Neural cell (in vitro differentiated cells): ENCODE measurements at regions not wholly inside any gene's neighbourhood (a gene's known extent, or its start where the extent isn't known, plus 50 kb on each side); places are given as distances from the start of the nearest gene placed in this dataset.

ENCODE experiments used
- H2AFZ ChIP-seq: fragments of 200-600, 300-800 bp; sonication (generic), shearing (Covaris generic); 2 replicates; pipeline ENCODE4 v1.6.0; 2014; ENCODE audit warnings: low read depth, mild to moderate bottlenecking, antibody characterized with exemption, low read length, moderate library complexity
- H3F3A ChIP-seq: fragments of 200-600 bp; shearing (Covaris generic); 2 replicates; pipeline ENCODE4 v1.6.1; 2016; ENCODE audit warnings: mild to moderate bottlenecking, moderate library complexity, mixed read lengths, antibody characterized with exemption, low read length; ENCODE audit not compliant: insufficient read depth, poor library complexity, severe bottlenecking
- H3K27ac ChIP-seq: fragments of 200-600, 300-800 bp; sonication (generic), shearing (Covaris generic); 2 replicates; pipeline ENCODE4 v1.5.1; 2014; ENCODE audit warnings: mild to moderate bottlenecking, low read length, moderate library complexity
- H3K27me3 ChIP-seq: fragments of 300-800, 200-600 bp; sonication (generic), shearing (Covaris generic); 2 replicates; pipeline ENCODE4 v1.6.0; 2014; ENCODE audit warnings: mild to moderate bottlenecking, low read depth, low read length, moderate library complexity; ENCODE audit not compliant: insufficient read depth
- H3K36me3 ChIP-seq: fragments of 300-800, 200-600 bp; sonication (generic), shearing (Covaris generic); 2 replicates; pipeline ENCODE4 v1.5.1; 2014; ENCODE audit warnings: mild to moderate bottlenecking, antibody characterized with exemption, low read length, moderate library complexity; ENCODE audit not compliant: insufficient read depth
- H3K4me2 ChIP-seq: fragments of 300-800, 200-600 bp; sonication (generic), shearing (Covaris generic); 2 replicates; pipeline ENCODE4 v1.6.0; 2014; ENCODE audit warnings: mild to moderate bottlenecking, low read length
- H3K4me3 ChIP-seq: fragments of 300-800, 200-600 bp; sonication (generic), shearing (Covaris generic); 2 replicates; pipeline ENCODE4 v1.5.1; 2014; ENCODE audit warnings: mild to moderate bottlenecking, low read length, moderate library complexity
- H3K79me2 ChIP-seq: fragments of 200-600 bp; shearing (Covaris generic); replicated peaks from 2 replicates; pipeline ENCODE4 v1.6.0; 2014; ENCODE audit warnings: mild to moderate bottlenecking, low read length, moderate library complexity; ENCODE audit not compliant: insufficient read depth
- H3K9ac ChIP-seq: fragments of 300-800, 200-600 bp; sonication (generic), shearing (Covaris generic); 2 replicates; pipeline ENCODE4 v1.6.1; 2016; ENCODE audit warnings: mild to moderate bottlenecking, low read length, mixed read lengths
- H3K9me2 ChIP-seq: fragments of 200-600 bp; shearing (Covaris generic); 2 replicates; pipeline ENCODE4 v1.6.1; 2016; ENCODE audit warnings: mild to moderate bottlenecking, low read length, mixed read lengths; ENCODE audit not compliant: insufficient read depth
- H3K9me3 ChIP-seq: fragments of 200-600, 300-800 bp; sonication (generic), shearing (Covaris generic); 2 replicates; pipeline ENCODE4 v1.6.1; 2016; ENCODE audit warnings: mild to moderate bottlenecking, mixed run types, low read length, moderate library complexity, mixed read lengths
- H4K20me1 ChIP-seq: fragments of 200-600 bp; shearing (Covaris generic); 2 replicates; pipeline ENCODE4 v1.6.1; 2016; ENCODE audit warnings: mild to moderate bottlenecking, mixed run types; ENCODE audit not compliant: insufficient read depth
- CTCF ChIP-seq: fragments of 450-650 bp; IDR thresholded peaks from 2 replicates; pipeline ENCODE4 v1.5.1; 2014; ENCODE audit warnings: antibody characterized with exemption, mild to moderate bottlenecking, moderate library complexity; ENCODE audit not compliant: poor library complexity, severe bottlenecking
- EP300 ChIP-seq: fragments of 450-650 bp; conservative IDR thresholded peaks from 2 replicates; pipeline ENCODE4 v1.6.1; 2014; ENCODE audit warnings: antibody characterized with exemption, mild to moderate bottlenecking, moderate library complexity; ENCODE audit not compliant: poor library complexity, severe bottlenecking
- EZH2 ChIP-seq: fragments of 200-600, 300-800 bp; shearing (Covaris generic), sonication (generic); IDR thresholded peaks from 2 replicates; pipeline ENCODE4 v1.6.1; 2014; ENCODE audit warnings: antibody characterized with exemption, low read length, borderline replicate concordance, mild to moderate bottlenecking; ENCODE audit not compliant: insufficient read depth, poor library complexity, severe bottlenecking
- MXI1 ChIP-seq: fragments of 450-650 bp; conservative IDR thresholded peaks from 2 replicates; pipeline ENCODE4 v1.6.1; 2014; ENCODE audit warnings: antibody characterized with exemption, mild to moderate bottlenecking; ENCODE audit not compliant: poor library complexity, severe bottlenecking
- POLR2AphosphoS5 ChIP-seq: IDR thresholded peaks from 2 replicates; pipeline ENCODE4 v1.6.1; 2012
- RAD21 ChIP-seq: fragments of 450-650 bp; conservative IDR thresholded peaks from 2 replicates; pipeline ENCODE4 v1.6.1; 2014; ENCODE audit warnings: antibody characterized with exemption, mild to moderate bottlenecking, moderate library complexity
- SMC3 ChIP-seq: fragments of 450-650 bp; conservative IDR thresholded peaks from 2 replicates; pipeline ENCODE4 v1.6.1; 2014; ENCODE audit warnings: antibody characterized with exemption, mild to moderate bottlenecking, moderate library complexity; ENCODE audit not compliant: poor library complexity
- TAF1 ChIP-seq: IDR thresholded peaks from 2 replicates; pipeline ENCODE4 v1.6.1; 2012; ENCODE audit warnings: low read depth
- TF ChIP-seq, protein P1 (sequence below): IDR thresholded peaks from 2 replicates; pipeline ENCODE4 v1.6.1; 2012; ENCODE audit warnings: borderline replicate concordance

GRCh38 chrX:16222151-16222550, 54.9 kb downstream of the MAGEB17 start:
- Histone ChIP-seq H3K9me2 (no peaks in the 10 kb centered on the region), H3K4me3 (no peak overlapping the region), H3K9me3 (no peaks in the 10 kb centered on the region), H3K27ac (no peak overlapping the region), H4K20me1 (no peaks in the 10 kb centered on the region), H3K36me3 (no peaks in the 10 kb centered on the region), H3F3A (no peaks in the 10 kb centered on the region), H3K79me2 (no peaks in the 10 kb centered on the region), H3K27me3 (no peaks in the 10 kb centered on the region), H3K9ac (no peak overlapping the region), H3K4me2 (no peak overlapping the region), H2AFZ (no peak overlapping the region)
- TF ChIP-seq CTCF: no peak
- no peak for TF ChIP-seq SMC3
- TF ChIP-seq RAD21: no peak
- TF ChIP-seq, protein P1, sequence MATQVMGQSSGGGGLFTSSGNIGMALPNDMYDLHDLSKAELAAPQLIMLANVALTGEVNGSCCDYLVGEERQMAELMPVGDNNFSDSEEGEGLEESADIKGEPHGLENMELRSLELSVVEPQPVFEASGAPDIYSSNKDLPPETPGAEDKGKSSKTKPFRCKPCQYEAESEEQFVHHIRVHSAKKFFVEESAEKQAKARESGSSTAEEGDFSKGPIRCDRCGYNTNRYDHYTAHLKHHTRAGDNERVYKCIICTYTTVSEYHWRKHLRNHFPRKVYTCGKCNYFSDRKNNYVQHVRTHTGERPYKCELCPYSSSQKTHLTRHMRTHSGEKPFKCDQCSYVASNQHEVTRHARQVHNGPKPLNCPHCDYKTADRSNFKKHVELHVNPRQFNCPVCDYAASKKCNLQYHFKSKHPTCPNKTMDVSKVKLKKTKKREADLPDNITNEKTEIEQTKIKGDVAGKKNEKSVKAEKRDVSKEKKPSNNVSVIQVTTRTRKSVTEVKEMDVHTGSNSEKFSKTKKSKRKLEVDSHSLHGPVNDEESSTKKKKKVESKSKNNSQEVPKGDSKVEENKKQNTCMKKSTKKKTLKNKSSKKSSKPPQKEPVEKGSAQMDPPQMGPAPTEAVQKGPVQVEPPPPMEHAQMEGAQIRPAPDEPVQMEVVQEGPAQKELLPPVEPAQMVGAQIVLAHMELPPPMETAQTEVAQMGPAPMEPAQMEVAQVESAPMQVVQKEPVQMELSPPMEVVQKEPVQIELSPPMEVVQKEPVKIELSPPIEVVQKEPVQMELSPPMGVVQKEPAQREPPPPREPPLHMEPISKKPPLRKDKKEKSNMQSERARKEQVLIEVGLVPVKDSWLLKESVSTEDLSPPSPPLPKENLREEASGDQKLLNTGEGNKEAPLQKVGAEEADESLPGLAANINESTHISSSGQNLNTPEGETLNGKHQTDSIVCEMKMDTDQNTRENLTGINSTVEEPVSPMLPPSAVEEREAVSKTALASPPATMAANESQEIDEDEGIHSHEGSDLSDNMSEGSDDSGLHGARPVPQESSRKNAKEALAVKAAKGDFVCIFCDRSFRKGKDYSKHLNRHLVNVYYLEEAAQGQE: no peak
- no peak for TF ChIP-seq TAF1
- no peak for TF ChIP-seq EP300
- no peak for TF ChIP-seq MXI1
- TF ChIP-seq POLR2AphosphoS5: no peak
- TF ChIP-seq EZH2: no peak

- H3K36me3 ChIP-seq: no peaks in the 10 kb centered on the region
- no peak overlapping the region for H2AFZ ChIP-seq
- TF ChIP-seq CTCF: no peak
- TF ChIP-seq, protein P1: no peak
- no peak for TF ChIP-seq EP300
- TF ChIP-seq TAF1: no peak
- no peak for TF ChIP-seq EZH2
- TF ChIP-seq POLR2AphosphoS5: no peak
- no peak overlapping the region for H3K27ac ChIP-seq
- H3K4me2 ChIP-seq: no peak overlapping the region
- H3K27me3 ChIP-seq: no peaks in the 10 kb centered on the region
- no peaks in the 10 kb centered on the region for H4K20me1 ChIP-seq
- H3K9me3 ChIP-seq: no peaks in the 10 kb centered on the region
- H3K4me3 ChIP-seq: no peak overlapping the region
- H3K79me2 ChIP-seq: no peaks in the 10 kb centered on the region
- no peaks in the 10 kb centered on the region for H3F3A ChIP-seq
- no peak overlapping the region for H3K9ac ChIP-seq
- H3K9me2 ChIP-seq: no peaks in the 10 kb centered on the region
Measured at GRCh38 chrX:16223385-16223784, 56.1 kb downstream of the MAGEB17 start.
